DND-41 (cell line): ENCODE measurements at regions not wholly inside any gene's neighbourhood (a gene's known extent, or its start where the extent isn't known, plus 50 kb on each side); places are given as distances from the start of the nearest gene placed in this dataset.

ENCODE experiments used
- EZH2 ChIP-seq: IDR thresholded peaks from 3 replicates; pipeline ENCODE4 v1.6.1; 2012; ENCODE audit warnings: borderline replicate concordance, low read depth, mild to moderate bottlenecking, moderate library complexity, low read length, inconsistent platforms; ENCODE audit not compliant: severe bottlenecking
- TF ChIP-seq, protein P1 (sequence below): IDR thresholded peaks from 2 replicates; pipeline ENCODE4 v1.5.1; 2012; ENCODE audit warnings: borderline replicate concordance, low read length, moderate library complexity, mild to moderate bottlenecking; ENCODE audit not compliant: poor library complexity, severe bottlenecking; ENCODE audit errors: extremely low read depth

DNA sequence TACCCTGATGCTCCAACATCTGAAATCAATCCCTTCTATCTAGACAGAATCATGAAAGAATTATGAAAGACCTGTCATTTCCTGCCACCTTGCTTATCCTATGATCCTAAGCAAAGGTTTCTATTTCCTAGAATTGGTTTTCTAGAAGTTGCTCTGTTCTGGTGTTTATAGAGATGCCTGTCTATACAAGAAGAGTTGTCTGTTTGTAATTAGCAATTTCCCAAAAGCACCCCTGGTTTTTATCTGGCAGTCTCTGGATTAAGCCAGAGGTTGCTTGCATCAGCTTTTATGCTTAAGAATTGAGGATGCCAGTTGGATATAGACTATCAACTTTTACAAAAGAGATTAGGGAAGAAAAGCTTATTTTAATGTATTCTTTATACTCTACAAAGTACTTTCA is 133.0 kb upstream of the EFNA5 start:
- TF ChIP-seq, protein P1, sequence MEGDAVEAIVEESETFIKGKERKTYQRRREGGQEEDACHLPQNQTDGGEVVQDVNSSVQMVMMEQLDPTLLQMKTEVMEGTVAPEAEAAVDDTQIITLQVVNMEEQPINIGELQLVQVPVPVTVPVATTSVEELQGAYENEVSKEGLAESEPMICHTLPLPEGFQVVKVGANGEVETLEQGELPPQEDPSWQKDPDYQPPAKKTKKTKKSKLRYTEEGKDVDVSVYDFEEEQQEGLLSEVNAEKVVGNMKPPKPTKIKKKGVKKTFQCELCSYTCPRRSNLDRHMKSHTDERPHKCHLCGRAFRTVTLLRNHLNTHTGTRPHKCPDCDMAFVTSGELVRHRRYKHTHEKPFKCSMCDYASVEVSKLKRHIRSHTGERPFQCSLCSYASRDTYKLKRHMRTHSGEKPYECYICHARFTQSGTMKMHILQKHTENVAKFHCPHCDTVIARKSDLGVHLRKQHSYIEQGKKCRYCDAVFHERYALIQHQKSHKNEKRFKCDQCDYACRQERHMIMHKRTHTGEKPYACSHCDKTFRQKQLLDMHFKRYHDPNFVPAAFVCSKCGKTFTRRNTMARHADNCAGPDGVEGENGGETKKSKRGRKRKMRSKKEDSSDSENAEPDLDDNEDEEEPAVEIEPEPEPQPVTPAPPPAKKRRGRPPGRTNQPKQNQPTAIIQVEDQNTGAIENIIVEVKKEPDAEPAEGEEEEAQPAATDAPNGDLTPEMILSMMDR, result no peak
- TF ChIP-seq EZH2, result no peak
